ENCODE measurements at regions not wholly inside any gene's neighbourhood (a gene's known extent, or its start where the extent isn't known, plus 50 kb on each side); places are given as distances from the start of the nearest gene placed in this dataset.

DNA sequence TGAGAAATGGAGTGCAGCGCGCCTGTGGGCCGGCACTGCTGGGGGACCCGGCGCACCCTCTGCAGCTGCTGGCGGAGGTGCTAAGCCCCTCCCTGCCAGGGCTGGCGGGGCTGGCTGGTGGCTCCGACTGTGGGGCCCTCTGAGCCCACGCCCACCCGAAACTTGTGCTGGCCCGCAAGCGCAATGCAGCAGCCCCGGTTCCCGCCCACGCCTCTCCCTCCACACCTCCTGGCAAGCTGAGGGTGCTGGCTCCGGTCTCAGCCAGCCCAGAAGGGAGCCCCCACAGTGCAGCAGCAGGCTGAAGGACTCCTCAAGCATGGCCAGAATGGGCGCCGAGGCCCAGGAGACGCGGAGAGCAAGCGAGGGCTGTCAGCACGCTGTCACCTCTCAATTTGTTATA is 1063.0 kb upstream of the AUTS2 start:
- intact Hi-C loops (cut with micrococcal nuclease) = no loop called here
- Mint-ChIP-seq H3K36me3 (no peaks in the 10 kb centered on the region), H3K4me3 (no peak overlapping the region), H3K9me3 (peaks cover 6% of the 10 kb centered on the region in 2 donors), H3K27ac (no peak overlapping the region), H3K27me3 (ENCODE audit: low read depth in 2 of 2) (no peaks in the 10 kb centered on the region), H3K4me1 (no peaks in the 10 kb centered on the region)
- Histone ChIP-seq H3K9me3 (ENCODE audit: control insufficient read depth, insufficient read depth, low read length) (peaks cover 3% of the 10 kb centered on the region), H3K27ac (ENCODE audit: low read length) (no peak overlapping the region), H3K4me1 (ENCODE audit: control insufficient read depth, insufficient read depth, low read length) (no peaks in the 10 kb centered on the region), H3K36me3 (ENCODE audit: control insufficient read depth, insufficient read depth, low read length) (no peaks in the 10 kb centered on the region), H3K27me3 (ENCODE audit: control insufficient read depth, insufficient read depth, low read length) (no peaks in the 10 kb centered on the region), H3K4me3 (ENCODE audit: low read length) (no peak overlapping the region)
- ATAC-seq (no peak), DNase-seq (no peak)
- WGBS (ENCODE audit: insufficient coverage) = 96% methylated on average over 22 of the region's 22 CpGs
- TF ChIP-seq, protein P1, sequence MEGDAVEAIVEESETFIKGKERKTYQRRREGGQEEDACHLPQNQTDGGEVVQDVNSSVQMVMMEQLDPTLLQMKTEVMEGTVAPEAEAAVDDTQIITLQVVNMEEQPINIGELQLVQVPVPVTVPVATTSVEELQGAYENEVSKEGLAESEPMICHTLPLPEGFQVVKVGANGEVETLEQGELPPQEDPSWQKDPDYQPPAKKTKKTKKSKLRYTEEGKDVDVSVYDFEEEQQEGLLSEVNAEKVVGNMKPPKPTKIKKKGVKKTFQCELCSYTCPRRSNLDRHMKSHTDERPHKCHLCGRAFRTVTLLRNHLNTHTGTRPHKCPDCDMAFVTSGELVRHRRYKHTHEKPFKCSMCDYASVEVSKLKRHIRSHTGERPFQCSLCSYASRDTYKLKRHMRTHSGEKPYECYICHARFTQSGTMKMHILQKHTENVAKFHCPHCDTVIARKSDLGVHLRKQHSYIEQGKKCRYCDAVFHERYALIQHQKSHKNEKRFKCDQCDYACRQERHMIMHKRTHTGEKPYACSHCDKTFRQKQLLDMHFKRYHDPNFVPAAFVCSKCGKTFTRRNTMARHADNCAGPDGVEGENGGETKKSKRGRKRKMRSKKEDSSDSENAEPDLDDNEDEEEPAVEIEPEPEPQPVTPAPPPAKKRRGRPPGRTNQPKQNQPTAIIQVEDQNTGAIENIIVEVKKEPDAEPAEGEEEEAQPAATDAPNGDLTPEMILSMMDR (IDR thresholded peaks at IDR 0.05) = no peak

- Mint-ChIP-seq H3K4me3 (no peak overlapping the region), H3K9me3 (peaks cover 8 to 9% of the 10 kb centered on the region in 2 donors), H3K27ac (no peak overlapping the region), H3K27me3 (ENCODE audit: low read depth in 2 of 2) (no peaks in the 10 kb centered on the region), H3K36me3 (no peaks in the 10 kb centered on the region), H3K4me1 (no peaks in the 10 kb centered on the region)
- H3K4me1 ChIP-seq (ENCODE audit: control insufficient read depth, insufficient read depth, low read length) = no peaks in the 10 kb centered on the region
- no peak overlapping the region for H3K27ac ChIP-seq (ENCODE audit: low read length)
- no peak for ATAC-seq
- peaks cover 3% of the 10 kb centered on the region for H3K9me3 ChIP-seq (ENCODE audit: control insufficient read depth, insufficient read depth, low read length)
- no peaks in the 10 kb centered on the region for H3K36me3 ChIP-seq (ENCODE audit: control insufficient read depth, insufficient read depth, low read length)
- no peak for DNase-seq
- H3K4me3 ChIP-seq (ENCODE audit: low read length) = no peak overlapping the region
- intact Hi-C loops (cut with micrococcal nuclease) = no loop called here
- WGBS (ENCODE audit: insufficient coverage) = 92% methylated on average over 6 of the region's 6 CpGs
- H3K27me3 ChIP-seq (ENCODE audit: control insufficient read depth, insufficient read depth, low read length) = no peaks in the 10 kb centered on the region
- TF ChIP-seq, protein P1 (IDR thresholded peaks at IDR 0.05) = no peak
Measured at GRCh38 chr7:68537051-68537773, 1061.1 kb upstream of the AUTS2 start.

- Mint-ChIP-seq H3K36me3 (no peaks in the 10 kb centered on the region), H3K9me3 (peaks cover 6 to 8% of the 10 kb centered on the region in 2 donors), H3K27ac (no peak overlapping the region), H3K4me3 (no peak overlapping the region), H3K4me1 (no peaks in the 10 kb centered on the region), H3K27me3 (ENCODE audit: low read depth in 2 of 2) (no peaks in the 10 kb centered on the region)
- Histone ChIP-seq H3K27ac (ENCODE audit: low read length) (no peak overlapping the region), H3K4me3 (ENCODE audit: low read length) (no peak overlapping the region), H3K4me1 (ENCODE audit: control insufficient read depth, insufficient read depth, low read length) (no peaks in the 10 kb centered on the region), H3K27me3 (ENCODE audit: control insufficient read depth, insufficient read depth, low read length) (no peaks in the 10 kb centered on the region), H3K9me3 (ENCODE audit: control insufficient read depth, insufficient read depth, low read length) (peaks cover 3% of the 10 kb centered on the region), H3K36me3 (ENCODE audit: control insufficient read depth, insufficient read depth, low read length) (no peaks in the 10 kb centered on the region)
- TF ChIP-seq, protein P1 (IDR thresholded peaks at IDR 0.05) = no peak
- ATAC-seq (no peak), DNase-seq (no peak)
- WGBS (ENCODE audit: insufficient coverage) = 72% methylated on average over 5 of the region's 5 CpGs
- intact Hi-C loops (cut with micrococcal nuclease) = no loop called here
Measured at GRCh38 chr7:68537774-68538071, 1060.6 kb upstream of the AUTS2 start.

DNA sequence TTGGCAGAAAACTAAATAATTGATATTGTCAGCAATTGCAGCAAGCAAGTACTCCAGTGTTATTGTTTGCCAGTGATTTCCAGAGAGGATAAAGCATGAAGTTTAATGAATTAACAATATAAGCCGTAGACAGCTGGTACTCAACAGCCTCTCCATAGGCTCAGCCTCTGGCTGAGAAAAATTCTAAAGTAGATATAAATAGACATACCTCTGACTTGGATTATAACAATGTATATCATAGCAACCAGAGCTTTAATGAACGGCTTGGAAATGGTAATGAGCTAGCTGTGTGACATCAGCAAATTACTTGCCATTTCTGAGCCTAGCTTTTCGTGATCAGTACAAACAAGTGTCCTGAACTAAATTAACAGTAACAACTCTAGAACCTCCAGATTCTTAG is 1055.4 kb upstream of the AUTS2 start:
- Mint-ChIP-seq H3K36me3 (no peaks in the 10 kb centered on the region), H3K27me3 (ENCODE audit: low read depth in 2 of 2) (no peaks in the 10 kb centered on the region), H3K9me3 (peaks cover 14 to 15% of the 10 kb centered on the region in 2 donors), H3K27ac (no peak overlapping the region), H3K4me3 (no peak overlapping the region), H3K4me1 (no peaks in the 10 kb centered on the region)
- no peak overlapping the region for H3K27ac ChIP-seq (ENCODE audit: low read length)
- no peak overlapping the region for H3K4me3 ChIP-seq (ENCODE audit: low read length)
- no peaks in the 10 kb centered on the region for H3K36me3 ChIP-seq (ENCODE audit: control insufficient read depth, insufficient read depth, low read length)
- WGBS (ENCODE audit: insufficient coverage) = 85% methylated on average over 2 of the region's 3 CpGs
- intact Hi-C loops (cut with micrococcal nuclease) = no loop called here
- no peaks in the 10 kb centered on the region for H3K4me1 ChIP-seq (ENCODE audit: control insufficient read depth, insufficient read depth, low read length)
- DNase-seq = no peak
- ATAC-seq = no peak
- H3K9me3 ChIP-seq (ENCODE audit: control insufficient read depth, insufficient read depth, low read length) = peaks cover 3% of the 10 kb centered on the region
- no peaks in the 10 kb centered on the region for H3K27me3 ChIP-seq (ENCODE audit: control insufficient read depth, insufficient read depth, low read length)
- TF ChIP-seq, protein P1 (IDR thresholded peaks at IDR 0.05) = no peak

Measured in natural killer cell (primary cell).